Activated CD8-positive, alpha-beta memory T cell treated with anti-CD3 and anti-CD28 coated beads, Interleukin-2, amount 10 ng/mL, durations not matched to agents 7 days and 5 days (primary cell): ENCODE measurements at regions not wholly inside any gene's neighbourhood (a gene's known extent, or its start where the extent isn't known, plus 50 kb on each side); places are given as distances from the start of the nearest gene placed in this dataset.

Experiments
- ATAC-seq: fragments of 150-1000 bp; cut with Tn5 transposase; one replicate; pipeline ENCODE4 v1.10.0; 2021; ENCODE audit warnings: moderate library complexity
- CTCF ChIA-PET: fragments of 350-600 bp; sonication (Branson Sonifier 250); formaldehyde crosslinking; loops from one replicate; lab custom pipeline; 2021; ENCODE audit warnings: antibody characterized with exemption; lab: Charles Lee
- DNase-seq: peaks from one replicate; pipeline ENCODE4 v3.0.0-alpha.2; 2020
- H3K27ac Mint-ChIP-seq: one replicate; pipeline ENCODE4 v1.8.0; 2021; ENCODE audit warnings: mild to moderate bottlenecking, mixed read lengths
- H3K27me3 Mint-ChIP-seq: one replicate; pipeline ENCODE4 v1.8.0; 2021; ENCODE audit warnings: mixed read lengths
- H3K36me3 Mint-ChIP-seq: one replicate; pipeline ENCODE4 v1.8.0; 2021; ENCODE audit warnings: mild to moderate bottlenecking, mixed read lengths
- H3K4me1 Mint-ChIP-seq: one replicate; pipeline ENCODE4 v1.8.0; 2021; ENCODE audit warnings: mixed read lengths
- H3K4me3 Mint-ChIP-seq: one replicate; pipeline ENCODE4 v1.8.0; 2021; ENCODE audit warnings: mild to moderate bottlenecking, moderate library complexity, mixed read lengths
- H3K9me3 Mint-ChIP-seq: one replicate; pipeline ENCODE4 v1.8.0; 2022; ENCODE audit warnings: low read depth, mixed read lengths

DNA sequence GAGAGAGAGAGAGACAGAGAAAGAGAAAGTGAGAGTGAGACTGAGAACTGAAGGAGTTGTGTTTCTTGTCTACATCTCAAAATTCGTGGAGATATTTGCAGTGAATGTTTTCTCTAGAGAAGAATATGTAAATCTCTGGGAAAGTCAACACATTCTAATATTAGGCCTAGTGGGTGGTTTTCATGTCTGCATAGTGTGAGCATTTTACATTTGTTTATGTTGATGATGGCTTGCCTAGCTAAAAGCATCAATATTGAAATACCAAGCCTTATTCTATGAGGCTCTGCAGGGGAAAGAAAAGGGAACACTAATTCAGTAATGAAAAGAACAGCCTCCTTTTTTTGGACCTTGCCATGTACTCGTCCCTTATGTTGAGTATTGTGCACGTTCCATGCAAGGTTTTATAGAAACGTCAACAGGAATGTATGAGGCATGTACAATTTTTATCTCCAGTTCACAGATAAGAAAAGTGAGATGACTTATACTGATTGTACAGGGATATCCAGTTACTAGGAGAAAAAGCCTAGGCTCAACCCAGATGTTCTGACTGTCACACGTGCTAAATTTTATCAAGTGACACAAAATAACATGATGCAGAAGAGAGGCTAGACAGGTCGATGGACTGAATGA is 1288.9 kb upstream of the SLC10A2 start:
- ATAC-seq: no peak
- Mint-ChIP-seq H3K4me1 (no peaks in the 10 kb centered on the region), H3K27me3 (no peaks in the 10 kb centered on the region), H3K27ac (no peak overlapping the region), H3K4me3 (no peak overlapping the region), H3K36me3 (no peaks in the 10 kb centered on the region), H3K9me3 (peaks cover 17% of the 10 kb centered on the region)
- CTCF ChIA-PET: no interaction called here
- DNase-seq: no peak

DNA sequence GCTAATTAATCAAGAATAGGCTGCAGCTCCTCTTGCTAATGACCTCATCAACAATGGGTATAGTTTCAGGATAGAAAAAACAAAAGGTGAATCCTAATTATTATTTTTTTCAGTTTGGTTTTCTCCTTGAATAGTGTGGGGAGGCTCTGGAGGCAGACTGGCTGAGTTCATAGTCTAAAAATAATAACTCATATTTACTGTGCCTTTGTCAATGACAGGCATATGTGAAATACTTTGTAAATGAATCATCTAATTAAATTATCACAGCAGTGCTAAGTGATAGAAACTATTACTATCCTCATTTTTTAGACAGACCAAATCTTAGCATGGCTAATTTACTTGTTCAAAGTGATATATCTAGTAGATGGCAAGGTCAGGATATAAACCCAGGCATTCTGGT is 1261.0 kb upstream of the SLC10A2 start:
- Mint-ChIP-seq H3K27me3 (no peaks in the 10 kb centered on the region), H3K36me3 (no peaks in the 10 kb centered on the region), H3K4me3 (no peak overlapping the region), H3K27ac (no peak overlapping the region), H3K4me1 (no peaks in the 10 kb centered on the region), H3K9me3 (peaks cover 6% of the 10 kb centered on the region)
- CTCF ChIA-PET: no interaction called here
- ATAC-seq: no peak
- DNase-seq: no peak

DNA sequence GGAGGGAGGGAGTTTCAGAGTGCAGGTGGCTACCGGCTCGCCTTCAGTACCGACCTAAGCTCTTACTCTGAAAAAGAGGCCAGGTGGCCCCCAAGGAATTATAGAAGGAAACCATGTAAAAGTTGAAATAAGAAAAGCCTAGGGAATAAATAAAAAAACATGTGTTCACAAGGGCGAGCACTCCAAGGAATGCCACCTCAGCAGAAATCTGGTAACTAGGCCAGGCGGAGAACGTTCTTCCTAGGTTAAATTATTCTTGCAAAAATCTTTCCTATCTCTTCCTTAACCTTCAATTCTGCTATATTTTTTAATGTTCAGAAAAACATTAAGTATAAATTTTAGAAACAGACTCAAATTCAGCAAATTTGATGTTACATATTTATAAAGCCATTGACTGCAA is 1260.3 kb upstream of the SLC10A2 start:
- CTCF ChIA-PET: no interaction called here
- ATAC-seq: no peak
- Mint-ChIP-seq H3K4me3 (no peak overlapping the region), H3K4me1 (no peaks in the 10 kb centered on the region), H3K27me3 (no peaks in the 10 kb centered on the region), H3K27ac (no peak overlapping the region), H3K9me3 (peaks cover 3% of the 10 kb centered on the region), H3K36me3 (no peaks in the 10 kb centered on the region)
- no peak for DNase-seq

DNA sequence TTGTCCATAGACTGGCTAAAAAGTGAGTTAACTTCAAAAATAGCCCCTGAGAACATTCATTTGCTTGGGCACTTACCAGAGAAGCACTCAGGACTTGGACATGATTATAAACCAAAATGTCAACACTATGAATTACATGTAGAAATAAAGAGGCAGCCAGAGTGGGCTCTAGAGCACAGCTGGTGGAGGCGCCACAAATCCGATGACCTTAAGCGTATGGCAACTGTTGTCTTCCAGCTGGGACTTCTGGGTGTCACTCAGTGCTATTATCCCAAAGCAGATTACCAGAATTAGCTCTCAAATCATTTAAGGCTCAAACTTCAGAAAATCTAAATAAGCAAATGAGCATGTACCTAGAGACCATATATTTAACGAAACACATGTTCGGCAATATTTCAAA is 1255.5 kb upstream of the SLC10A2 start:
- no peaks in the 10 kb centered on the region for H3K27me3 Mint-ChIP-seq
- H3K27ac Mint-ChIP-seq: no peak overlapping the region
- H3K36me3 Mint-ChIP-seq: no peaks in the 10 kb centered on the region
- DNase-seq (no peak), ATAC-seq (no peak)
- peaks cover 3% of the 10 kb centered on the region for H3K9me3 Mint-ChIP-seq
- H3K4me3 Mint-ChIP-seq: no peak overlapping the region
- no peaks in the 10 kb centered on the region for H3K4me1 Mint-ChIP-seq
- CTCF ChIA-PET: no interaction called here

DNA sequence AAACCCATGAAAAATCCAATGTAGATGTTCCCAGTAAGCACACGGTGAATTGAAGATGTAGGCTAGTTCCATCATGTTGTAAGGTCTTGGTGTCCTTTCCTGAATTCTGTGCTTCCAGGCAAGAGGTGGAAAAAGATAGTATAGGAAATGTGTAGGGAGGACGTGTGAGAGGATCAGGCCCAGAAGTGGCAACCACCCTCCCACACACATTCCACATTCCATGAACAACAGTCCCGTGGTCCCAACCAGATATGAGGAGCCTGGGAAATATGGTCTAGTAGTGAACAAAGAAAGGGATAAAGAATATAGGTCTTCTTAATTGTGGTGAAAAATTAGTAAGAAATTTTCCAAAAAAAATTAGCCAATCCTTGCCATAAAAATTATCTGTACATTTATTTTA is 1254.2 kb upstream of the SLC10A2 start:
- Mint-ChIP-seq H3K36me3 (no peaks in the 10 kb centered on the region), H3K9me3 (peaks cover 3% of the 10 kb centered on the region), H3K27me3 (no peaks in the 10 kb centered on the region), H3K4me1 (no peaks in the 10 kb centered on the region), H3K27ac (no peak overlapping the region), H3K4me3 (no peak overlapping the region)
- DNase-seq (no peak), ATAC-seq (no peak)
- CTCF ChIA-PET: no interaction called here

DNA sequence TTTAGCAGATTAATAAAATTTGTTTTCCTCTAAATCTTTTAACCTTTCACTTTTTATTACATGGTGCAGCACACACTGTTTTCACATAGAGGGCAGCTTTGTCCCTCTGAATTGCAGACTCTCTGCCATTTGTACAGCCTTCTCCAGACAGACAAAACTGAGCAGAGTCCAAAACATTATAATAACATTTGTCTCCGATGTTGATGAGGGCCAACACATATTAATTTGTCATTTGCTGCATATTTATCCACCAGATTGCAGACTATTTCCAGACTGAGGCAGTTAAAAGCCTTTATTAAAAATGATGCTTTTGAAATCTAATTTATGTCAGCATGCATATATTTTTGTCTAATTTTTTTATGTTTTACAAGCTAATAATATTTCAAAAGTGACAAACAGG is 1251.9 kb upstream of the SLC10A2 start:
- no peak overlapping the region for H3K27ac Mint-ChIP-seq
- CTCF ChIA-PET: no interaction called here
- DNase-seq (no peak), ATAC-seq (no peak)
- peaks cover 3% of the 10 kb centered on the region for H3K9me3 Mint-ChIP-seq
- no peaks in the 10 kb centered on the region for H3K4me1 Mint-ChIP-seq
- H3K27me3 Mint-ChIP-seq: no peaks in the 10 kb centered on the region
- H3K4me3 Mint-ChIP-seq: no peak overlapping the region
- no peaks in the 10 kb centered on the region for H3K36me3 Mint-ChIP-seq

DNA sequence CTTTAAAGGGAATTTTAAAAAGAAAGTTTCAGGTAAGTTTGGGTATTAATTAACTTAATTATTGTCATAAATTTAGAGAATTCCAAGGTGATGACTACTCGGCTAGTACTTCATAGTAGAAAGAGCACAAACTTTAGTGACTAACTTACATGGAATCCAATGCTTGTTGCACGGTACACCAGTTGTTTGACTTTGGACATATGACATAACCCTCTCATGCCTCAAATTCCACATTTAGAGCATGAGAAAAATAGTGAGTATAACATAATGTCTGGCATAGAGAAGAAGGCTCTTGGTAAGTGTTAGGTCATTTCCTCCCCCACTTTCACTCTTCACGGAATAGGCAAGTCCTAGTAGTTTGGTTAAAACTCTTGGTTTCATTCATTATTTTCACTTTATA is 1249.4 kb upstream of the SLC10A2 start:
- no peak for DNase-seq
- no peak for ATAC-seq
- Mint-ChIP-seq H3K27me3 (no peaks in the 10 kb centered on the region), H3K4me3 (no peak overlapping the region), H3K36me3 (no peaks in the 10 kb centered on the region), H3K27ac (no peak overlapping the region), H3K4me1 (no peaks in the 10 kb centered on the region), H3K9me3 (peaks cover 3% of the 10 kb centered on the region)
- CTCF ChIA-PET: no interaction called here

DNA sequence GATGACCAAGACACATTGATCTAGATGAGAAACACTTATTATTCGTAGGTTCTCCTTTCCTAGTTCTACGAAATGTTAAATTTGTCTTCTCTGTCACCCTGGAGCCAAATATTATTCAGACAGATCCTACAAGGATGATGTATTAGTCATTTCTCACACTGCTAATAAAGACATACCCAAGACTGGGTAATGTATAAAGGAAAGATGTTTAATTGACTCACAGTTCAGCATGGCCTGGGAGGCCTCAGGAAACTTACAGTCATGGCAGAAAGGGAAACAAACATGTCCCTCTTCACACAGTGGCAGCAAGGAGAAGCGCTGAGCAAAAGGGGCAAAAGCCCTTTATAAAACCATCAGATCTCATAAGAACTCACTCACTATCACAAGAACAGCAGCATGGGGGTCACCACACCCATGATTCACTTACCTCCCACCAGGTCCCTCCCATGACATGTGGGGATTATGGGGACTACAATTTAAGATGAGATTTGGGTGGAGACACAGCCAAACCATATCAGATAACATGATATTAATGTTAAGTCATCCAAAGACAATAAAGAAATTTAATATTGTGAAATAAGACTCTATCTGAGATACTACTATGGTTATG is 1248.8 kb upstream of the SLC10A2 start:
- no peaks in the 10 kb centered on the region for H3K36me3 Mint-ChIP-seq
- CTCF ChIA-PET: no interaction called here
- DNase-seq (no peak), ATAC-seq (no peak)
- H3K27me3 Mint-ChIP-seq: no peaks in the 10 kb centered on the region
- H3K4me3 Mint-ChIP-seq: no peak overlapping the region
- no peak overlapping the region for H3K27ac Mint-ChIP-seq
- no peaks in the 10 kb centered on the region for H3K9me3 Mint-ChIP-seq
- no peaks in the 10 kb centered on the region for H3K4me1 Mint-ChIP-seq

DNA sequence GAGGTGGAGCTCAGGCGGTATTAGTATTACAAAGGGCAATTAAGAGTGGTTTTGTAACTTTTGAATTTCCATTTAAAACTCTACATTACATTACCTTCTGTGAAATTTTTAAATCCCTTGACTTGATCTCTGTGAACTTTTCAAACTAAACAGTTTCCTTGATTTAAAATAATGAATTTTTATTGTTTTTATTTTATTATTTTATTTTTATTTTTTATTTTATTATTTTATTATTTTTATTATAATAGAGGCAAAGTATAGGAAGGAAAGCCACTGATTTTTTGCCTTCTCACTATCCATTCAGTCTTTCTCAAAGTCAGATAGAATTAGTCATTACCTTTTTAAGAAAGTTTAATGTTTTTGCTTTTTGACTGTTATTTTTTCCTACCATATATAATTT is 1248.1 kb upstream of the SLC10A2 start:
- Mint-ChIP-seq H3K9me3 (no peaks in the 10 kb centered on the region), H3K27ac (no peak overlapping the region), H3K36me3 (no peaks in the 10 kb centered on the region), H3K27me3 (no peaks in the 10 kb centered on the region), H3K4me3 (no peak overlapping the region), H3K4me1 (no peaks in the 10 kb centered on the region)
- CTCF ChIA-PET: no interaction called here
- DNase-seq (no peak), ATAC-seq (no peak)

DNA sequence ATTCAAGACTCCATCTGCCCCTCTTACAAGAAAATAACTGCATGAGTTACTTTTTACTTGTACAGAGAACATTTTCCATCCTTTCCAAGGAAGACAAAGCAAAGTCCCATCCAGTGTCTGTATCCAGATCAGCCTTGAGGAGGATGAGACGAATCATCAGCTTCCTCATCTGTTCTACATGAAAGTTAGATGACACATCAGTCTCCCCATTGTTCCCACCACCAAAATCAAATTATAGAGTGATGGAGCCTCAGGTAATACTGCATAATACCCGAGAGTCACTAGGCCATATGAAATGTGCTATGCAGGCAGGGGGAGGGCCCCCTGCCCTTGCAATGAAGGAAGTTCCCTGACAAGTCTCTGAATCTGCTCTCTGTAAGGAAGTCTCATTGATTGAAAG is 1244.6 kb upstream of the SLC10A2 start:
- DNase-seq: no peak
- peaks cover 9% of the 10 kb centered on the region for H3K9me3 Mint-ChIP-seq
- H3K36me3 Mint-ChIP-seq: no peaks in the 10 kb centered on the region
- no peak for ATAC-seq
- no peak overlapping the region for H3K4me3 Mint-ChIP-seq
- H3K4me1 Mint-ChIP-seq: no peaks in the 10 kb centered on the region
- CTCF ChIA-PET: no interaction called here
- no peak overlapping the region for H3K27ac Mint-ChIP-seq
- H3K27me3 Mint-ChIP-seq: no peaks in the 10 kb centered on the region

DNA sequence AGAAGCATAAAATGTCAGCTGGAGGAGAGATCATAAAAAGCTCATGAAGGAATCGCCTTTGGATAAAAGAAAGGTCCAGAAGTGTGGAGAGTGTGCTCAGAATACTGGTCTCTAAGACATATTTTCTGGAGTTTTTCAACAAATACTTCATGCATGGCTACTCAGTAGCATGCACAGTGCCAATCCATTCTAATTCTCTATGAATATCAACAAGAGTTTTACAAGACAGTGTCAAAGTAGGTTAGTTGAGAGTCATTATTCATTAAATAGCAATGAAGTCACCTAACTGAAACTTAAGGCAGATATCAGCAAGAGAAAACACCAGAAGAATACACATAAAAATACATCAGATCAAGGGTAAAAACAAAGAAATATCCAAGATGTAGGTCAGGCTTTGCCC is 1243.2 kb upstream of the SLC10A2 start:
- H3K4me3 Mint-ChIP-seq: no peak overlapping the region
- H3K27ac Mint-ChIP-seq: no peak overlapping the region
- no peaks in the 10 kb centered on the region for H3K4me1 Mint-ChIP-seq
- ATAC-seq (no peak), DNase-seq (no peak)
- H3K27me3 Mint-ChIP-seq: no peaks in the 10 kb centered on the region
- H3K36me3 Mint-ChIP-seq: no peaks in the 10 kb centered on the region
- H3K9me3 Mint-ChIP-seq: peaks cover 9% of the 10 kb centered on the region
- CTCF ChIA-PET: no interaction called here

DNA sequence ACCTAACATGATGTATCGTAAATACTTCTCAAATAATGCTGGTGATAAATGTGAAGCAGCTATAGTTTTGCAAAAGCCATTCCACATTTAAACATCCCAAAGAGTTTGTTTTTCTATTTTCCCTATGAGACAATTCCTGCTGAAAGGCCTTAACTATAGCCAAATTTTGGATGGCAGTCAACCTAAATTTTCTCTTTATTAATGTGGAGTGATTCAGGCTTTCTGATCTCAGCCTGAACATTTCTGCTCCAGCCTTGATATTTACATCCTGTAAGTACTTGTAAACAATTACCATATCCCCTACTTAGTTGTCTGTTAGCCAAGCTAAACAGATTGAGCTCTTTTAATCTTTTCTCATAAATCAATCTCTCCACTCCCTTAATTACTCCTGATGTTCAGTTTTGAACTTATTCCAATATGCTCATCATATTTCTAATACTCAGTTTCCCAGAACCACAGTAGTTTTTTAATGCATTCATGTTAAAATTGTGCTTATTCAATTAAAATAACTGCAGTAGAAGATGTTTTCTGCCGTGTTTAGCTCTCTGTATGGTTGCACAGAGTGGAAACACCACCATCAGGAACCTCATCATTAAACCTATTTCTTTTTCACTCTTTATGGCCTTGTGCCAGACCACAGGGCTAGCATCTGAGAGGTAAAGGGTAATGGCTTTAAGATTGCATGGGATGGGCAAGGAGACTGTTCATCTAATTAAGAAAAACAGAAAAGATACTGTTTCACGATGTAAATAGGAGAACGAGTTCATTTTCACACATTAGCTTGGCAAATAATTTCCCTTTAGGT is 1235.2 kb upstream of the SLC10A2 start:
- no peak for ATAC-seq
- peaks cover 13% of the 10 kb centered on the region for H3K9me3 Mint-ChIP-seq
- DNase-seq: no peak
- H3K36me3 Mint-ChIP-seq: no peaks in the 10 kb centered on the region
- no peaks in the 10 kb centered on the region for H3K27me3 Mint-ChIP-seq
- no peaks in the 10 kb centered on the region for H3K4me1 Mint-ChIP-seq
- CTCF ChIA-PET: no interaction called here
- no peak overlapping the region for H3K4me3 Mint-ChIP-seq
- no peak overlapping the region for H3K27ac Mint-ChIP-seq

DNA sequence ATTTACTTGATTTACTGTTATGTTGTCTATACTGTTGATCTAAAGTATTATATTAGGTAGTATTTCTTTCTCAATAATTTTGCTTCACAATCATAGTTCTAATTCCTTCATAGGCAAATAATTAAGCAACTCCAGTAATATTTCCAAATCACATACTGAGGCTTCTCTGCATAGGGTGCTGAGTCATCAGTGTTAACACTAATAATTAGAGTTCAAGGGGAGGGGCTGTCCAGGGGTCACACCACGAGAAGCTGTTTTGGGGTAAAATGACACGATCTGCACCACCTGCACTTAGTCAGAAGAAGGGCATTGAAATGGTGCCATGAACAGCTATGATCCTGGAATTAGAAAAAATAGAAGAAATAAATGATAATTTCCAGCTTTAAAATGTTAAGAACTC is 1230.9 kb upstream of the SLC10A2 start:
- H3K27ac Mint-ChIP-seq: no peak overlapping the region
- H3K36me3 Mint-ChIP-seq: no peaks in the 10 kb centered on the region
- peaks cover 14% of the 10 kb centered on the region for H3K9me3 Mint-ChIP-seq
- no peak for DNase-seq
- H3K4me3 Mint-ChIP-seq: no peak overlapping the region
- H3K27me3 Mint-ChIP-seq: no peaks in the 10 kb centered on the region
- CTCF ChIA-PET: no interaction called here
- ATAC-seq: no peak
- no peaks in the 10 kb centered on the region for H3K4me1 Mint-ChIP-seq

DNA sequence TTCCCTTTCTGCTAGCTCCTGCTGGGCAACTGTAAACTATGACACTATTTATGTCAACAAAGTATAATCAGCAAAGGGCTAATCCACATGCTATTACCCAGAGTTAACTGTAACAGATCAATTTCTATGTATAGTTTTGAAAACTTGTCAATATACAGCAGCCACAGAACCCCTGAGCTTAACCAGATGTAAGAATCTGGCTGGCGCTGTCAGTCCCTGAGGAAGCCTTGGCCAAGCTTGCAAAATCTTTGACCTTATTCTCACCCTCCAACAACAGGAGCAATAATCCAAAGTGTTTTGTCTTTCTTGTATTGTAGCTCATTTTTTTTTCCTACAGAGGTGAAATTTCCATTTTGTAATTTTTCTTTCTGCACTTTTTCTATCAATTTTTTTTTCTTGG is 1230.1 kb upstream of the SLC10A2 start:
- no peak overlapping the region for H3K4me3 Mint-ChIP-seq
- peaks cover 12% of the 10 kb centered on the region for H3K9me3 Mint-ChIP-seq
- ATAC-seq (no peak), DNase-seq (no peak)
- CTCF ChIA-PET: no interaction called here
- H3K4me1 Mint-ChIP-seq: no peaks in the 10 kb centered on the region
- no peaks in the 10 kb centered on the region for H3K36me3 Mint-ChIP-seq
- H3K27ac Mint-ChIP-seq: no peak overlapping the region
- no peaks in the 10 kb centered on the region for H3K27me3 Mint-ChIP-seq
